ENCODE measurements at regions not wholly inside any gene's neighbourhood (a gene's known extent, or its start where the extent isn't known, plus 50 kb on each side); places are given as distances from the start of the nearest gene placed in this dataset.

DNA sequence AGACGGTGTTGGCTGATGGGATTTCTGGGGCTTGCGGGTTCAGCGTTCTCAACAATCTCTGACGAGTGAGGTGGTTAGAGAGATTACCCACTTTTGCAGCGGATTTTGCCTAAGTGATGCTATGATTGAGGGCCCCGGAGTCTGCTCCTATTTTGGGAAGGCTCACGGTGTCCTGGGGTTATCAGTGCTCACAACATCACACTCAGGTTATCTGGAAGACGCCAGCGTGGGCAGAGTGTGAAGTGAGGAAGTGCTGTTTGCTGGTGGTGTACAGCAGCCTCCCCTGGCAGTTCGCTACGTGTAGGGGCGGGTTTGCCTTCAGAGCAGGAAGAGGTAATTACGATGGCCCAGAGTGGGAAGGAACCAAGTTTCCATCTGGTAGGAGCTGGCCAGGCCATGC, 341.2 kb upstream of the IRX2 start:
- TF ChIP-seq, protein P1, sequence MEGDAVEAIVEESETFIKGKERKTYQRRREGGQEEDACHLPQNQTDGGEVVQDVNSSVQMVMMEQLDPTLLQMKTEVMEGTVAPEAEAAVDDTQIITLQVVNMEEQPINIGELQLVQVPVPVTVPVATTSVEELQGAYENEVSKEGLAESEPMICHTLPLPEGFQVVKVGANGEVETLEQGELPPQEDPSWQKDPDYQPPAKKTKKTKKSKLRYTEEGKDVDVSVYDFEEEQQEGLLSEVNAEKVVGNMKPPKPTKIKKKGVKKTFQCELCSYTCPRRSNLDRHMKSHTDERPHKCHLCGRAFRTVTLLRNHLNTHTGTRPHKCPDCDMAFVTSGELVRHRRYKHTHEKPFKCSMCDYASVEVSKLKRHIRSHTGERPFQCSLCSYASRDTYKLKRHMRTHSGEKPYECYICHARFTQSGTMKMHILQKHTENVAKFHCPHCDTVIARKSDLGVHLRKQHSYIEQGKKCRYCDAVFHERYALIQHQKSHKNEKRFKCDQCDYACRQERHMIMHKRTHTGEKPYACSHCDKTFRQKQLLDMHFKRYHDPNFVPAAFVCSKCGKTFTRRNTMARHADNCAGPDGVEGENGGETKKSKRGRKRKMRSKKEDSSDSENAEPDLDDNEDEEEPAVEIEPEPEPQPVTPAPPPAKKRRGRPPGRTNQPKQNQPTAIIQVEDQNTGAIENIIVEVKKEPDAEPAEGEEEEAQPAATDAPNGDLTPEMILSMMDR (IDR thresholded peaks at IDR 0.05): no peak
- TF ChIP-seq POLR2A (IDR thresholded peaks at IDR 0.05; ENCODE audit: low read length) (no peak), RARB (CRISPR knock-in tag; IDR thresholded peaks at IDR 0.05) (no peak)
- TF ChIP-seq, protein P2, sequence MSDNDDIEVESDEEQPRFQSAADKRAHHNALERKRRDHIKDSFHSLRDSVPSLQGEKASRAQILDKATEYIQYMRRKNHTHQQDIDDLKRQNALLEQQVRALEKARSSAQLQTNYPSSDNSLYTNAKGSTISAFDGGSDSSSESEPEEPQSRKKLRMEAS (IDR thresholded peaks at IDR 0.05): no peak

Measured in A549 (cell line).